ENCODE measurements at regions not wholly inside any gene's neighbourhood (a gene's known extent, or its start where the extent isn't known, plus 50 kb on each side); places are given as distances from the start of the nearest gene placed in this dataset.

DNA sequence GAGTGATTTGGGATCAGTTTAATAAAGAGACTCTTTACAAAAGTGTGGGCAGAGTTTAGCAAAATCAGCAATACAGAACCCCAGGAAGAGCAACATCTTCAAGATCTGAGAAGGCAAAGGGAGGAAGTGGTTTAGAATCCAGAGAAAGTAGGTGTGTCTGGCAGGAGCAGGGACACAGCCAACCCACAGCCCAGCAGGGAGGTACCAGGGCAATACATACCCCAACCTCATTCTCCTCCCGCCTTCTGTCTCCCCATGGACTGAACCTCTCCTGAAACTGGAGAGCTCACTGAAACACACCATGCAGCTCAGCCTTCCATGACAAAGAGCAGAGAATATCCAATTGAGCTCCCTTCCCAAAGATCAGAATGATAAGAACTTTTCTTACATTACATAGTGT lies 283.4 kb downstream of the PRELID2 start:
- TF ChIP-seq, protein P1, sequence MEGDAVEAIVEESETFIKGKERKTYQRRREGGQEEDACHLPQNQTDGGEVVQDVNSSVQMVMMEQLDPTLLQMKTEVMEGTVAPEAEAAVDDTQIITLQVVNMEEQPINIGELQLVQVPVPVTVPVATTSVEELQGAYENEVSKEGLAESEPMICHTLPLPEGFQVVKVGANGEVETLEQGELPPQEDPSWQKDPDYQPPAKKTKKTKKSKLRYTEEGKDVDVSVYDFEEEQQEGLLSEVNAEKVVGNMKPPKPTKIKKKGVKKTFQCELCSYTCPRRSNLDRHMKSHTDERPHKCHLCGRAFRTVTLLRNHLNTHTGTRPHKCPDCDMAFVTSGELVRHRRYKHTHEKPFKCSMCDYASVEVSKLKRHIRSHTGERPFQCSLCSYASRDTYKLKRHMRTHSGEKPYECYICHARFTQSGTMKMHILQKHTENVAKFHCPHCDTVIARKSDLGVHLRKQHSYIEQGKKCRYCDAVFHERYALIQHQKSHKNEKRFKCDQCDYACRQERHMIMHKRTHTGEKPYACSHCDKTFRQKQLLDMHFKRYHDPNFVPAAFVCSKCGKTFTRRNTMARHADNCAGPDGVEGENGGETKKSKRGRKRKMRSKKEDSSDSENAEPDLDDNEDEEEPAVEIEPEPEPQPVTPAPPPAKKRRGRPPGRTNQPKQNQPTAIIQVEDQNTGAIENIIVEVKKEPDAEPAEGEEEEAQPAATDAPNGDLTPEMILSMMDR (IDR thresholded peaks at IDR 0.05; ENCODE audit: borderline replicate concordance, insufficient read depth, low read depth, low read length): no peak
- no peak overlapping the region for H3K4me3 ChIP-seq (ENCODE audit: low read depth, low read length)

DNA sequence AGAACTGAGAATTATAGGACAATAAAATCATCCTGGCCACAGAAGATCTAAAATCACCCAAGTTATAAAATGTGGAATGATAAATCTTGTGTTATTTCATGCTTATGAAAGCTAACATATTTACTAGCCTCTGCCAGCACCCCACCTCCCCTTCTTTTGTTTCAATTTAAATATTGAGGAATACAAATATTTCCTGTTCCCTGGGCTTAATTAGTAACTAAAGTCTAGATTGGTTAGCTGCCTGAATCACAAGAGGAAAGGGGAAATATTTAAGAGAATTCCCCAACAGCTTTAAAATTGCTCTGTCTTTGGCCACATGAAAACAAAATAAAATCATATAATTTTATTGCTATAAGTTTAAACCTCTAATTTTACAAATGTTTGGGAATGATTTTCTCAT lies 287.0 kb downstream of the PRELID2 start:
- no peak overlapping the region for H3K4me3 ChIP-seq (ENCODE audit: low read depth, low read length)
- TF ChIP-seq, protein P1 (IDR thresholded peaks at IDR 0.05; ENCODE audit: borderline replicate concordance, insufficient read depth, low read depth, low read length): no peak

DNA sequence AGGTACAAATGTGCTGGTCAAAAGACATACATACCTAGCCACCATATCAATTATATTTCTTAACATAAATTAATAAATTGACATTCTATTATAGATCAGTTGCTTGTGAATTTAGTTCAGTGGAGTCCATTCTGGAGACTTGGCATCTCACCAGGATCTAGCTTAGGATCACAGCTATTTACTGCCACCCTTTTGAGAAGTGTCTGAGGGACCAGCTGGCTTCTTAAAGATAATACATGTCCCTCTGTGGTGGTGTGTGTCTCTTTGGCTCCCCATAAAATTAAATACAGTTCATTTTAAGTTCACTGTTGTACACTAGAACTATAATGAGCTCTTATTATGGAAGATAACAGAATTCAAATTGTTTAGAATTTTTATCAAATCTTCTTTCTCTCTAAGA lies 290.7 kb downstream of the PRELID2 start:
- TF ChIP-seq, protein P1 (IDR thresholded peaks at IDR 0.05; ENCODE audit: borderline replicate concordance, insufficient read depth, low read depth, low read length): no peak

DNA sequence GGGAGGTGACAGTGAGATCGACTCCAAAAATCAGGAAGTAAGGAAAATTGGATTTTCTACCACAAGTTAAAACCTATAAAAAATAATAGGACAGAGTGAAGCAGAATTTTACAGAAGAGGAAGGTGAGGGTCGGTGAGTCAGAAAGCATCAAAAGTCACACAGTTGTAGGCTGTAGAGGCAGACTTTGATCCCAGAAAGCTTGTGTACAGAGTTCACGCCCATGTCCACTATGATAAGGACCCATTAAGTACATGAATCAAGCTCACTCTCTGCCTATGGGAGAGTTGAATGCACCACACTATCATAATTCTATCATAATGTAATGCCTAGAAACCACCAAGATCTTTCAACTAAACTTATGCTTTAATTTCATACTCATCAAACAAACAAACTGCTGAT lies 291.2 kb downstream of the PRELID2 start:
- TF ChIP-seq, protein P1 (IDR thresholded peaks at IDR 0.05; ENCODE audit: borderline replicate concordance, insufficient read depth, low read depth, low read length): no peak
- no peak overlapping the region for H3K4me3 ChIP-seq (ENCODE audit: low read depth, low read length)

More for the DNA sequence above, 290.7 kb downstream of the PRELID2 start:
- H3K4me3 ChIP-seq (ENCODE audit: low read depth, low read length): no peak overlapping the region

DNA sequence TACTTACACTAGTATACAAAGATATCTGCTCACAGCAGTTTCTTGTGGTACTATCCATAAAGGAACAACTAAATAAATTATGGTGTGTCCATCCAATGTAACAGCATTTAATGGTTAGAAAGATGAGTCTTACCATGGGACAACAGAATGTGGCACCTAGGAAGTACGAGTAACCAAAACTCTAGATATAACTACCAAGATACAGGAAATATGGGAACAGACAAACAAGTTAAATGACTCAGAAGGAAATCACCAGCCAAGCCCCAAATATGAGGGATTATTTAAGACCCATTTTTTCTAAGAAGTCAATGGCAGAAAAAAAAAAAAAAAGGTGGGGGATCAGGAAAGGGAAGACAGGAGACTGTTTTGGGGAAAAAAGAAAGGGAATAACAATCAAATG lies 294.8 kb downstream of the PRELID2 start:
- H3K4me3 ChIP-seq (ENCODE audit: low read depth, low read length): no peak overlapping the region
- TF ChIP-seq, protein P1 (IDR thresholded peaks at IDR 0.05; ENCODE audit: borderline replicate concordance, insufficient read depth, low read depth, low read length): no peak

DNA sequence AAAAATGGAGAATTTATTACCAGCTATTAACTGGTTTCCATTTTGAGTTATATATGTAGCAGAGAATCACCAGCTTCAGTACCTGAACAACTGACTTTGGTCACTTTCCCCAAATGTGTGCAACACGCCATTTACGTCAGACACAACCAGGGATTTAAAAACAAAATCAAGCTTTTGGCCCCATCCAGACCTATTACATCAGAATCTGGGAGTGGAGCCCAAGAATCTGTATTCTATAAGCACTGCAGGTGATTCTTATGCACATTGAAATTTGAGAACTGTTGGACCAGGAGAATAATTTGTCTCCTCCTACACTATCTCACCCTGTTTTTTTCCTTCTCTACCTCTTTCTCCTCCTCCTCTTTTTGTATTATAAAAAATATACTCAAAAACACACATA lies 295.9 kb downstream of the PRELID2 start:
- TF ChIP-seq, protein P1 (IDR thresholded peaks at IDR 0.05; ENCODE audit: borderline replicate concordance, insufficient read depth, low read depth, low read length): no peak
- no peak overlapping the region for H3K4me3 ChIP-seq (ENCODE audit: low read depth, low read length)

DNA sequence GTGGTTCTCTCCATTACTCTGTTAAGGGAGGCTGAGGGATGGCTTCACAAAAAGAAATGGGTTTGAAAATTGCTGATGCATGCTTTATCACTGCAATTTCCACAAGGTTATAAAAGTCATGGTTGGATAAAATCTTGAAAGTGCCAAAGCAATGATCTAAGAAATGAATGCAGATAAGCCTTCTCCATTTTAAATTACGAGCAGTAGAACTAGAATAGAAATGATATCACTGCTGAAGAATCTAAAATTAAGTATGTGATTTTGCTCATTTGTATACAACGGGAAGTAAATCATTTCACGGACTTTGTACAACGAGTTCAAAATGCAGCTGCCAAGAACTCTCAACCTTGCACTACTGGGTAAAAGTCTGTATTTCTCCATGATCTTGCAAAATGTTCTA lies 299.0 kb downstream of the PRELID2 start:
- TF ChIP-seq, protein P1 (IDR thresholded peaks at IDR 0.05; ENCODE audit: borderline replicate concordance, insufficient read depth, low read depth, low read length): no peak
- no peak overlapping the region for H3K4me3 ChIP-seq (ENCODE audit: low read depth, low read length)

Data from GM12875 (cell line).